Panc1 (cell line): ENCODE measurements at regions not wholly inside any gene's neighbourhood (a gene's known extent, or its start where the extent isn't known, plus 50 kb on each side); places are given as distances from the start of the nearest gene placed in this dataset.

Experiments used
- CTCF ChIP-seq: fragments of 450-650 bp; IDR thresholded peaks from 2 replicates; pipeline ENCODE4 v1.5.1; 2017; ENCODE audit warnings: mild to moderate bottlenecking
- POLR2AphosphoS5 ChIP-seq: IDR thresholded peaks from 2 replicates; pipeline ENCODE4 v1.6.1; 2012; ENCODE audit warnings: mild to moderate bottlenecking, low read depth, low read length, moderate library complexity
- REST ChIP-seq, 2 experiments: IDR thresholded peaks; 2 replicates each; pipeline ENCODE4 v1.6.1; 2011 to 2012; ENCODE audit warnings: low read depth in 2 of 2, control low read depth in 1 of 2, low read length in 1 of 2, mild to moderate bottlenecking in 1 of 2, moderate library complexity in 1 of 2; ENCODE audit not compliant: insufficient read depth in 1 of 2
- SIN3A ChIP-seq: IDR thresholded peaks from 2 replicates; pipeline ENCODE4 v1.6.1; 2012; ENCODE audit warnings: low read depth, mild to moderate bottlenecking, low read length, moderate library complexity, borderline replicate concordance; ENCODE audit not compliant: insufficient read depth
- TCF7L2 ChIP-seq: IDR thresholded peaks from 2 replicates; pipeline ENCODE4 v1.6.1; 2011; ENCODE audit warnings: mild to moderate bottlenecking, low read depth, low read length, inconsistent platforms

- TF ChIP-seq CTCF: no peak
- no peak for TF ChIP-seq REST (IDR thresholded peaks at IDR 0.05; ENCODE audit: insufficient read depth in 1 of 2, low read depth in 2 of 2, low read length in 1 of 2)
- no peak for TF ChIP-seq SIN3A
- TF ChIP-seq POLR2AphosphoS5: no peak
- no peak for TF ChIP-seq TCF7L2
These were observed 922.7 kb downstream of the VRK1 start for GRCh38 chr14:97719931-97720330.
